Adipocyte (in vitro differentiated cells): ENCODE measurements at regions not wholly inside any gene's neighbourhood (a gene's known extent, or its start where the extent isn't known, plus 50 kb on each side); places are given as distances from the start of the nearest gene placed in this dataset.

Source experiments
- DNase-seq: peaks from one replicate; pipeline ENCODE4 v3.0.0-alpha.2; 2015; ENCODE audit warnings: low read depth
- H3K27me3 ChIP-seq: replicated peaks from 2 replicates; pipeline ENCODE4 v1.7.0; 2013; ENCODE audit warnings: mild to moderate bottlenecking, low read length, moderate library complexity; ENCODE audit not compliant: control insufficient read depth, insufficient read depth
- H3K36me3 ChIP-seq: 2 replicates; pipeline ENCODE4 v1.7.0; 2013; ENCODE audit warnings: low read length, mild to moderate bottlenecking, moderate library complexity; ENCODE audit not compliant: control insufficient read depth, insufficient read depth, severe bottlenecking
- H3K4me1 ChIP-seq: 2 replicates; pipeline ENCODE4 v1.7.0; 2013; ENCODE audit warnings: mild to moderate bottlenecking, low read length, moderate library complexity; ENCODE audit not compliant: control insufficient read depth, insufficient read depth
- H3K4me3 ChIP-seq: 2 replicates; pipeline ENCODE4 v1.7.0; 2013; ENCODE audit warnings: mild to moderate bottlenecking, low read length, moderate library complexity
- H3K9ac ChIP-seq: 2 replicates; pipeline ENCODE4 v1.7.0; 2013; ENCODE audit warnings: mild to moderate bottlenecking, low read length, moderate library complexity
- H3K9me3 ChIP-seq: 2 replicates; pipeline ENCODE4 v1.7.0; 2013; ENCODE audit warnings: mild to moderate bottlenecking, low read length, moderate library complexity; ENCODE audit not compliant: control insufficient read depth

GRCh38 chr4:13160920-13161319 is 323.2 kb downstream of the RAB28 start:
- Histone ChIP-seq H3K4me3 (no peak overlapping the region), H3K9me3 (no peaks in the 10 kb centered on the region), H3K4me1 (peaks cover 14% of the 10 kb centered on the region), H3K36me3 (no peaks in the 10 kb centered on the region), H3K27me3 (no peaks in the 10 kb centered on the region), H3K9ac (no peak overlapping the region)
- peak; percentile 4 for DNase-seq

- Histone ChIP-seq H3K27me3 (no peaks in the 10 kb centered on the region), H3K9me3 (no peaks in the 10 kb centered on the region), H3K9ac (no peak overlapping the region), H3K4me3 (no peak overlapping the region), H3K36me3 (no peaks in the 10 kb centered on the region), H3K4me1 (peaks cover 14% of the 10 kb centered on the region)
- DNase-seq: no peak
Measured at GRCh38 chr4:13159041-13159620, 325.0 kb downstream of the RAB28 start.

GRCh38 chr4:13151194-13151593 is 332.9 kb downstream of the RAB28 start:
- Histone ChIP-seq H3K27me3 (peaks cover 9% of the 10 kb centered on the region), H3K4me1 (no peaks in the 10 kb centered on the region), H3K9me3 (peaks cover 4% of the 10 kb centered on the region), H3K36me3 (no peaks in the 10 kb centered on the region), H3K4me3 (no peak overlapping the region), H3K9ac (no peak overlapping the region)
- DNase-seq: no peak

GRCh38 chr4:13143222-13144070 is 340.7 kb downstream of the RAB28 start:
- Histone ChIP-seq H3K4me1 (no peaks in the 10 kb centered on the region), H3K36me3 (no peaks in the 10 kb centered on the region), H3K9me3 (no peaks in the 10 kb centered on the region), H3K9ac (no peak overlapping the region), H3K4me3 (no peak overlapping the region), H3K27me3 (no peaks in the 10 kb centered on the region)
- DNase-seq: no peak

- no peak overlapping the region for H3K9ac ChIP-seq
- DNase-seq: no peak
- no peaks in the 10 kb centered on the region for H3K4me1 ChIP-seq
- no peaks in the 10 kb centered on the region for H3K27me3 ChIP-seq
- H3K36me3 ChIP-seq: no peaks in the 10 kb centered on the region
- H3K9me3 ChIP-seq: no peaks in the 10 kb centered on the region
- no peak overlapping the region for H3K4me3 ChIP-seq
Measured at GRCh38 chr4:13142726-13143125, 341.4 kb downstream of the RAB28 start.

- Histone ChIP-seq H3K9ac (no peak overlapping the region), H3K4me1 (no peaks in the 10 kb centered on the region), H3K4me3 (no peak overlapping the region), H3K9me3 (no peaks in the 10 kb centered on the region), H3K36me3 (no peaks in the 10 kb centered on the region), H3K27me3 (no peaks in the 10 kb centered on the region)
- no peak for DNase-seq
Measured at GRCh38 chr4:13142191-13142590, 341.9 kb downstream of the RAB28 start.

- H3K4me3 ChIP-seq: no peak overlapping the region
- DNase-seq: no peak
- H3K9me3 ChIP-seq: no peaks in the 10 kb centered on the region
- no peaks in the 10 kb centered on the region for H3K27me3 ChIP-seq
- no peaks in the 10 kb centered on the region for H3K4me1 ChIP-seq
- no peaks in the 10 kb centered on the region for H3K36me3 ChIP-seq
- no peak overlapping the region for H3K9ac ChIP-seq
Measured at GRCh38 chr4:13137390-13137789, 346.8 kb downstream of the RAB28 start.

- no peak overlapping the region for H3K4me3 ChIP-seq
- H3K9ac ChIP-seq: no peak overlapping the region
- H3K36me3 ChIP-seq: no peaks in the 10 kb centered on the region
- no peaks in the 10 kb centered on the region for H3K9me3 ChIP-seq
- no peaks in the 10 kb centered on the region for H3K27me3 ChIP-seq
- H3K4me1 ChIP-seq: no peaks in the 10 kb centered on the region
- DNase-seq: no peak
Measured at GRCh38 chr4:13133700-13134099, 350.4 kb downstream of the RAB28 start.

GRCh38 chr4:13130848-13131247 is 353.3 kb downstream of the RAB28 start:
- Histone ChIP-seq H3K9me3 (no peaks in the 10 kb centered on the region), H3K9ac (no peak overlapping the region), H3K4me1 (no peaks in the 10 kb centered on the region), H3K36me3 (no peaks in the 10 kb centered on the region), H3K4me3 (no peak overlapping the region), H3K27me3 (no peaks in the 10 kb centered on the region)
- DNase-seq: no peak

- Histone ChIP-seq H3K9ac (no peak overlapping the region), H3K27me3 (no peaks in the 10 kb centered on the region), H3K36me3 (no peaks in the 10 kb centered on the region), H3K4me1 (no peaks in the 10 kb centered on the region), H3K4me3 (no peak overlapping the region), H3K9me3 (no peaks in the 10 kb centered on the region)
- no peak for DNase-seq
Measured at GRCh38 chr4:13129095-13129494, 355.0 kb downstream of the RAB28 start.

- Histone ChIP-seq H3K9me3 (no peaks in the 10 kb centered on the region), H3K4me3 (no peak overlapping the region), H3K36me3 (no peaks in the 10 kb centered on the region), H3K9ac (no peak overlapping the region), H3K4me1 (no peaks in the 10 kb centered on the region), H3K27me3 (no peaks in the 10 kb centered on the region)
- no peak for DNase-seq
Measured at GRCh38 chr4:13126976-13127910, 356.9 kb downstream of the RAB28 start.
